HG02840 (cell line): ENCODE measurements at regions not wholly inside any gene's neighbourhood (a gene's known extent, or its start where the extent isn't known, plus 50 kb on each side); places are given as distances from the start of the nearest gene placed in this dataset.
"Not testable (repeated sequence)": the region's sequence is repeated elsewhere in the genome, so short reads cannot be mapped to it uniquely, and the experiment has no call there.

ENCODE experiments used
- ATAC-seq: cut with Tn5 transposase; IDR thresholded peaks from one replicate; pipeline ENCODE4 v1.9.1; 2021; ENCODE audit warnings: mild to moderate bottlenecking, moderate library complexity, moderate number of reproducible peaks; ENCODE audit not compliant: unreplicated experiment, low FRiP score

- no peak for ATAC-seq
Measured at GRCh38 chr6:22149501-22150367, 147.1 kb downstream of the PRL start.

DNA sequence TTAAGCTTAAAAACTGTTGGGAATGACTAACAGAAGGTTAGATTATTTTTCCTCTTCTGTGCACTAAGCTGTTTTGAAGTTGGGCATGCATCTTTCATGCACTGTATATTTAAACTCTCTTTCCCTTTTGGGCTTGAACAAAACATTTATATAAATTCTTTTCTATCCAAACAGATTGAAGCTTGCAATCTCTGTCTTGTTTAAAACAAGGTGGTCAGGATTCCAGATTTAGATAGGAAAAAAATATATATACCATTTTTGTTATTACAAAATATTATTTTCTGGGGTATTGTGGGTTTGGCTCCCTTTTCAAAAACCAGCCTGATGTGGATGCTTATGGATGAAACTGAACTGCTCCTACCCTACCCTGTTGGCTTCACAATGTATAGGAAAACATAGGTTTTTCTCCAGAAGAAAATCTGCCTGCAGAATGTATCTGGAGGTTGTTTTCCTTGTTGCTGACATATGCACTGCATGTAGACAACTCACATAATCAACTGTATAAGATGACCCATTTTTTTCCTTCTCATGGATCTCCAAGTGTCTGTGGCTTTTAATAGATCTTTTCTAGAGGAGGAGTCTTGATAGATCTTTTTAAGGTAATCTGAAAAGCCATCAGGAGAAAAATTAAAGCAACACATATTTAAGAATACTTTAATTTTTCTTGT, 146.3 kb downstream of the PRL start:
- ATAC-seq = no peak

- ATAC-seq = no peak
Measured at GRCh38 chr6:22151892-22152291, 144.9 kb downstream of the PRL start.

DNA sequence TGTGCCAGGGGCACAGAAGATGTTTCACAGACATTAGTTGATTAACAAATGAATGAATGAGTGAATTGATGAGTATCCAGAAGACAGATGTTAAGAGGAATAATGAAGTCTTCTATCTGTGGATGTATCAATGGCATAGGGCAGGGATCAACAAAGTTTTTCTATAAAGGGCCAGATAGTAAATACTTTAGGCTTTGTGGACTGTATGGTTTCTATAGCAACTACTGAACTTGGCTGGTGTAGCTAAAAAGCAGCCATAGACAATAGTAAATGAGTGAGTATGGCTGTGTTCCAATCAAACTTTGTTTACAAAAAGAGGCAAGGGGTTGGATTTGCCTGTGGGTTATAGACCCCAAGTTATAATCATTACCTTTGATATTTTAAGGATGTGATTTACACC, 144.0 kb downstream of the PRL start:
- no peak for ATAC-seq

GRCh38 chr6:22153384-22154158, 143.3 kb downstream of the PRL start:
- ATAC-seq = no peak

DNA sequence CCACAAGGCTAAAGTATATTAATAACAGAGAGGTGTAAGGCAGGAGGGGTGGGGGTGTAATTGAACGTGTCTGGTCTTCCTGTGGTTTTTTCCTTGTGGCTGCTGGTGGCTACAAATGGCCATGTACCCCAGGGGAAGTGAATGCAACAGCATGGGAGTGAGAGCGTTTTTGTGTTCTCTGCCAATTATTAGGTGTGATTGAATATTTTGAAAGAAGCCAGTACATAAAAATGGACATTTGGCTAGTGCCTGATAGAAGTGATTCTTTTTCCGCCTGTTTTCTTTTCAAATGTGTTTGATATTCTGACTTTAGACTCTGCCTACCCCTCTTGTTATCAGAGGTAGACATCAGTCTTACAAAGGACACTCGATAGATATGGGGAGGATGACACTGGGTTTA, 141.3 kb downstream of the PRL start:
- ATAC-seq = no peak

DNA sequence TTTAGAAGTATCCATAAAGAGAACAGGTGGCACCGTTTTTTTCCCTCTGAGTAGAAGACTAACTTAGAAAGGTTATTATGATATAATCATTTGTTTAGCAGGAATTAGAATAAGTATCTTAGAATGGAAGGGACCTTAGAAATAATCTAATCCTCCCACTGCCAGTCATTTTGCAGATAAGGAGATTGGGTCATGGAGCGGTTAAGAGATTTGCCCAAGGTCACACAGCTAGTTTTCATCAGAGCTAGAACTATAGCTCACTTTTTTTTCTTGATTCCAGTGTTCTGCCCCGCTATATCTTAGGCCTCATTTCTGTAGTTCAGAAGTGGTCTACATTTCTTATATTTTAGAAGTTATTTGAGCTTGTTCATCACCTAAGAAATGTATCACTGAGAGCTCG, 139.6 kb downstream of the PRL start:
- ATAC-seq = no peak

DNA sequence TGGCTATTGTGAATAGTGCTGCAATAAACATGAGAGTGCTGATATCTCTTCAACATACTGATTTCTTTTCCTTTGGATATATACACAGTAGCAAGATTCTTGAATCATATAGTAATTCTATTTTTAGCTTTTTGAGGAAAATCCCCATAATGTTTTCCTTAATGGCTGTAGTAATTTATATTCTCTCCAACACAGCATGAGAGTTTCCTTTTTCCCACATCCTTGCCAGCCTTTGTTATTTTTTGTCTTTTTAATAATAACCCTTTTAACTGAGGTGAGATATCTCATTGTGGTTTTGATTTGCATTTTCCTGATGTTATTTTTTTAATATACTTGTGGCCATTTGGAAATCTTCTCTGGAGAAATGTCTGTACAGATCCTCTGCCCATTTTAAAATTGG, 132.6 kb downstream of the PRL start:
- no peak for ATAC-seq

DNA sequence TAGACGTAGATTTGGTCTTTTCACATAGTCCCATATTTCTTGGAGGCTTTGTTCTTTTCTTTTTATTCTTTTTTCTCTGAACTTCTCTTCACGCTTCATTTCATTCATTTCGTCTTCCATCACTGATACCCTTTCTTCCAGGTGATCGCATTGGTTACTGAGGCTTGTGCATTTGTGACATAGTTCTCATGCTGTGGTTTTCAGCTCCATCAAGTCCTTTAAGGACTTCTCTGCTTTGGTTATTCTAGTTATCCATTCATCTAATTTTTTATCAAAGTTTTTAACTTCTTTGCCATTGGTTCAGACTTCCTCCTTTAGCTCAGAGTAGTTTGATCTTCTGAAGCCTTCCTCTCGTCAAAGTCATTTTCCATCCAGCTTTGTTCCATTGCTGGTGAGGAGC, 125.8 kb downstream of the PRL start:
- not testable (repeated sequence) for ATAC-seq

- not testable (repeated sequence) for ATAC-seq
Measured at GRCh38 chr6:22171885-22172284, 125.0 kb downstream of the PRL start.

GRCh38 chr6:22173311-22173710, 123.5 kb downstream of the PRL start:
- ATAC-seq = no peak

DNA sequence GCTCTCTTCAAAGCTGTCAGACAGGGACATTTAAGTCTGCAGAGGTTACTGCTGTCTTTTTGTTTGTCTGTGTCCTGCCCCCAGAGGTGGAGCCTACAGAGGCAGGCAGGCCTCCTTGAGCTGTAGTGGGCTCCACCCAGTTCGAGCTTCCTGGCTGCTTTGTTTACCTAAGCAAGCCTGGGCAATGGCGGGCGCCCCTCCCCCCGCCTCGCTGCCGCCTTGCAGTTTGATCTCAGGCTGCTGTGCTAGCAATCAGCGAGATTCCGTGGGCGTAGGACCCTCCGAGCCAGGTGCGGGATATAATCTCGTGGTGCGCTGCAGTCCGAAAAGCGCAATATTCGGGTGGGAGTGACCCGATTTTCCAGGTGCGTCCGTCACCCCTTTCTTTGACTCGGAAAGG, 116.6 kb downstream of the PRL start:
- ATAC-seq = not testable (repeated sequence)

- no peak for ATAC-seq
Measured at GRCh38 chr6:22184371-22184770, 112.5 kb downstream of the PRL start.

- ATAC-seq = no peak
Measured at GRCh38 chr6:22189946-22190345, 106.9 kb downstream of the PRL start.

GRCh38 chr6:22194188-22194921, 102.5 kb downstream of the PRL start:
- no peak for ATAC-seq

- ATAC-seq = no peak
Measured at GRCh38 chr6:22199771-22200170, 97.1 kb downstream of the PRL start.

DNA sequence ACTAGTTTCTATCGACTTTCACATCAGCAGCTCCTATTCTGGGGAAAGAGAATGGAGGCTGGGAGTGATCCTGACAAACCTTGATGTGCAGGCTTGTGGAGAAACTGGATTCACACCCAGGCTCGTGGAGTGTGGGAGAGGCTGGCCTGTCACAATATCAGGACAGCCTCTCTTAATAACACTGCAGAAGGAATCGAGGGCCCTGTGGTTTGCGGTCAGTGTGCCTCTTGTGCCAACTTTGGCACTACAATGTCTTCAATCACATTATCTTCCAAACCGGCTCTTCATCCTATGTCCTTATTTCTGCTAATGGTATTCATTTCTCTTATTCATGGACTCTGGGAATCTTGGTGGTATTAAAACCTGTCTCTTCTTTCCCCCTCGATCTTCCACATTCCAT, 92.7 kb downstream of the PRL start:
- ATAC-seq = no peak

- no peak for ATAC-seq
Measured at GRCh38 chr6:22205266-22205665, 91.6 kb downstream of the PRL start.

- no peak for ATAC-seq
Measured at GRCh38 chr6:22206106-22206505, 90.7 kb downstream of the PRL start.

DNA sequence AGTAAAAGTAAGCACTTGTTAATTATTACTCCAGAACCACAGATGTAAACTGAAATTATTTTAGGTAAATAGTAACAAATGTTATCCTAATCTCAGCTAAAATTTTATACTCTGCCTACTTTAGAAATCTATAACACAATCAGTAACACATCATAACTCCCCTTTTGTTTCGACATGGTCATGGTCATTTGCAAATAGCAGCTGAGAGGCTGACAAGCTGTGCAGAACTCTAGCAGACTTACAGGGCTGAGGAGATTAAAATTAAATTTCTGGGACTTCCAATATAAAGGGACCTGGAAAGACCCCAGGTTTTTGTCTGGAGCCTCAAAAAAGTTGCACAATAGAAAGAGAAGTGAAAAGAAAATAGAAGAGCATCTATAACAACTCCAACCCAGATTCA, 88.8 kb downstream of the PRL start:
- no peak for ATAC-seq

GRCh38 chr6:22214314-22214713, 82.5 kb downstream of the PRL start:
- no peak for ATAC-seq
